WTC11 (cell line): ENCODE measurements at regions not wholly inside any gene's neighbourhood (a gene's known extent, or its start where the extent isn't known, plus 50 kb on each side); places are given as distances from the start of the nearest gene placed in this dataset.

Source experiments
- ATAC-seq: fragments of 200-7000 bp; cut with Tn5 transposase; 2 replicates; pipeline ENCODE4 v1.10.0; 2021; ENCODE audit warnings: mild to moderate bottlenecking, moderate library complexity
- CTCF ChIA-PET: fragments of 300-600 bp; sonication (Branson Sonifier 250); formaldehyde crosslinking; loops from one replicate; lab custom pipeline; 2021; ENCODE audit warnings: antibody characterized with exemption; lab: Charles Lee
- POLR2A ChIA-PET: fragments of 350-600 bp; sonication (Branson Sonifier 250); formaldehyde crosslinking; loops from one replicate; lab custom pipeline; 2021; ENCODE audit warnings: antibody characterized with exemption; lab: Charles Lee
- DNase-seq: peaks from one replicate; pipeline ENCODE4 v3.0.0; 2021; ENCODE audit warnings: low spot score
- H3K27ac Mint-ChIP-seq: 2 replicates; pipeline ENCODE4 v1.8.0; 2021; ENCODE audit warnings: mixed read lengths
- H3K27me3 Mint-ChIP-seq: 2 replicates; pipeline ENCODE4 v1.8.0; 2021; ENCODE audit warnings: low read depth, mild to moderate bottlenecking, moderate library complexity, mixed read lengths
- H3K36me3 Mint-ChIP-seq: 2 replicates; pipeline ENCODE4 v1.8.0; 2021; ENCODE audit warnings: mixed read lengths
- H3K4me1 Mint-ChIP-seq: 2 replicates; pipeline ENCODE4 v1.8.0; 2022; ENCODE audit warnings: mixed read lengths
- H3K4me3 Mint-ChIP-seq: 2 replicates; pipeline ENCODE4 v1.8.0; 2021; ENCODE audit warnings: mild to moderate bottlenecking, moderate library complexity, mixed read lengths
- H3K9me3 Mint-ChIP-seq: 2 replicates; pipeline ENCODE4 v1.8.0; 2021; ENCODE audit warnings: mixed read lengths
- CREM ChIP-seq: sonication (generic); formaldehyde crosslinking; IDR thresholded peaks from 2 replicates; pipeline ENCODE4 v1.8.1; 2022; ENCODE audit warnings: mild to moderate bottlenecking, missing genetic modification reagents, moderate library complexity
- ELF4 ChIP-seq: sonication (generic); formaldehyde crosslinking; IDR thresholded peaks from 2 replicates; pipeline ENCODE4 v1.8.1; 2022; ENCODE audit warnings: low read depth, mild to moderate bottlenecking, moderate library complexity, missing genetic modification reagents
- ERG ChIP-seq: fragments of 250-450 bp; sonication (Bioruptor Pico); IDR thresholded peaks from 2 replicates; pipeline ENCODE4 v1.8.0; 2021; ENCODE audit warnings: mild to moderate bottlenecking
- FOXJ3 ChIP-seq: sonication (generic); formaldehyde crosslinking; IDR thresholded peaks from 2 replicates; pipeline ENCODE4 v1.9.0; 2021; ENCODE audit warnings: missing genetic modification reagents, mild to moderate bottlenecking, borderline replicate concordance
- FOXK1 ChIP-seq: sonication (generic); formaldehyde crosslinking; IDR thresholded peaks from 2 replicates; pipeline ENCODE4 v1.8.0; 2022; ENCODE audit warnings: mild to moderate bottlenecking, moderate library complexity, missing genetic modification reagents
- GABPB1 ChIP-seq: sonication (generic); formaldehyde crosslinking; IDR thresholded peaks from 2 replicates; pipeline ENCODE4 v1.8.1; 2023; ENCODE audit warnings: mild to moderate bottlenecking, missing genetic modification reagents
- HMGXB4 ChIP-seq: sonication (generic); formaldehyde crosslinking; IDR thresholded peaks from 2 replicates; pipeline ENCODE4 v1.8.1; 2023; ENCODE audit warnings: mild to moderate bottlenecking, moderate library complexity, missing genetic modification reagents
- JUN ChIP-seq: sonication (generic); formaldehyde crosslinking; IDR thresholded peaks from 2 replicates; pipeline ENCODE4 v1.8.0; 2023; ENCODE audit warnings: mild to moderate bottlenecking, missing genetic modification reagents
- NFATC4 ChIP-seq: fragments of 250-450 bp; sonication (Bioruptor Pico); IDR thresholded peaks from 2 replicates; pipeline ENCODE4 v1.9.0; 2021; ENCODE audit warnings: mild to moderate bottlenecking
- NR3C1 ChIP-seq: sonication (generic); formaldehyde crosslinking; conservative IDR thresholded peaks from 2 replicates; pipeline ENCODE4 v1.8.1; 2023; ENCODE audit warnings: low read depth, mild to moderate bottlenecking, missing genetic modification reagents
- SOX15 ChIP-seq: fragments of 250-450 bp; sonication (Bioruptor Pico); IDR thresholded peaks from 2 replicates; pipeline ENCODE4 v1.9.0; 2021; ENCODE audit warnings: mild to moderate bottlenecking
- TCF7 ChIP-seq: sonication (generic); formaldehyde crosslinking; IDR thresholded peaks from 2 replicates; pipeline ENCODE4 v1.8.0; 2022; ENCODE audit warnings: mild to moderate bottlenecking, low read depth, missing genetic modification reagents, moderate library complexity
- TEAD1 ChIP-seq: sonication (generic); formaldehyde crosslinking; IDR thresholded peaks from 2 replicates; pipeline ENCODE4 v1.8.0; 2022; ENCODE audit warnings: mild to moderate bottlenecking, missing genetic modification reagents
- TEAD4 ChIP-seq: sonication (generic); formaldehyde crosslinking; IDR thresholded peaks from 2 replicates; pipeline ENCODE4 v1.8.0; 2022; ENCODE audit warnings: mild to moderate bottlenecking, missing genetic modification reagents
- TP53 ChIP-seq: sonication (generic); formaldehyde crosslinking; IDR thresholded peaks from 2 replicates; pipeline ENCODE4 v1.8.1; 2023; ENCODE audit warnings: mild to moderate bottlenecking, missing genetic modification reagents
- ZNF121 ChIP-seq: sonication (generic); formaldehyde crosslinking; IDR thresholded peaks from 2 replicates; pipeline ENCODE4 v1.8.0; 2023; ENCODE audit warnings: missing genetic modification reagents
- ZNF317 ChIP-seq: sonication (generic); formaldehyde crosslinking; IDR thresholded peaks from 2 replicates; pipeline ENCODE4 v1.8.1; 2023; ENCODE audit warnings: low read depth, mild to moderate bottlenecking, moderate library complexity, missing genetic modification reagents, borderline replicate concordance
- ZNF423 ChIP-seq: fragments of 250-450 bp; sonication (Bioruptor Pico); IDR thresholded peaks from 2 replicates; pipeline ENCODE4 v2.1.2; 2022; ENCODE audit warnings: mild to moderate bottlenecking, moderate library complexity
- TF ChIP-seq, protein P1 (sequence below): sonication (generic); formaldehyde crosslinking; IDR thresholded peaks from 2 replicates; pipeline ENCODE4 v1.8.1; 2022; ENCODE audit warnings: missing genetic modification reagents, borderline replicate concordance
- TF ChIP-seq, protein P2 (sequence below): sonication (generic); formaldehyde crosslinking; IDR thresholded peaks from 2 replicates; pipeline ENCODE4 v1.8.0; 2022; ENCODE audit warnings: mild to moderate bottlenecking, missing genetic modification reagents
- TF ChIP-seq, protein P3 (sequence below): fragments of 200-600 bp; IDR thresholded peaks from 2 replicates; pipeline ENCODE4 v1.8.0; 2022; ENCODE audit warnings: antibody characterized with exemption
- TF ChIP-seq, protein P4 (sequence below): sonication (generic); formaldehyde crosslinking; IDR thresholded peaks from 2 replicates; pipeline ENCODE4 v1.8.0; 2022; ENCODE audit warnings: mild to moderate bottlenecking, missing genetic modification reagents
- TF ChIP-seq, protein P5 (sequence below): fragments of 250-450 bp; sonication (Bioruptor Pico); IDR thresholded peaks from 2 replicates; pipeline ENCODE4 v1.9.0; 2021; ENCODE audit warnings: mild to moderate bottlenecking, borderline replicate concordance
- TF ChIP-seq, protein P6 (sequence below): sonication (generic); formaldehyde crosslinking; IDR thresholded peaks from 2 replicates; pipeline ENCODE4 v1.8.1; 2022; ENCODE audit warnings: low read depth, missing genetic modification reagents, borderline replicate concordance

- no peaks in the 10 kb centered on the region for H3K36me3 Mint-ChIP-seq
- H3K4me3 Mint-ChIP-seq: no peak overlapping the region
- H3K9me3 Mint-ChIP-seq: no peaks in the 10 kb centered on the region
- ATAC-seq (no peak), DNase-seq (no peak)
- ChIA-PET CTCF (no interaction called here), POLR2A (no interaction called here)
- H3K27ac Mint-ChIP-seq: no peak overlapping the region
- TF ChIP-seq TP53 (CRISPR knock-in tag) (no peak), ZNF317 (no peak), FOXK1 (no peak), CREM (CRISPR knock-in tag) (no peak), TEAD1 (no peak), ERG (no peak), TEAD4 (CRISPR knock-in tag) (no peak), ZNF423 (CRISPR knock-in tag) (no peak), HMGXB4 (CRISPR knock-in tag) (no peak), TCF7 (no peak), SOX15 (CRISPR knock-in tag) (no peak), NR3C1 (CRISPR knock-in tag) (no peak), ELF4 (CRISPR knock-in tag) (no peak), ZNF121 (CRISPR knock-in tag) (no peak)
- TF ChIP-seq, protein P1, sequence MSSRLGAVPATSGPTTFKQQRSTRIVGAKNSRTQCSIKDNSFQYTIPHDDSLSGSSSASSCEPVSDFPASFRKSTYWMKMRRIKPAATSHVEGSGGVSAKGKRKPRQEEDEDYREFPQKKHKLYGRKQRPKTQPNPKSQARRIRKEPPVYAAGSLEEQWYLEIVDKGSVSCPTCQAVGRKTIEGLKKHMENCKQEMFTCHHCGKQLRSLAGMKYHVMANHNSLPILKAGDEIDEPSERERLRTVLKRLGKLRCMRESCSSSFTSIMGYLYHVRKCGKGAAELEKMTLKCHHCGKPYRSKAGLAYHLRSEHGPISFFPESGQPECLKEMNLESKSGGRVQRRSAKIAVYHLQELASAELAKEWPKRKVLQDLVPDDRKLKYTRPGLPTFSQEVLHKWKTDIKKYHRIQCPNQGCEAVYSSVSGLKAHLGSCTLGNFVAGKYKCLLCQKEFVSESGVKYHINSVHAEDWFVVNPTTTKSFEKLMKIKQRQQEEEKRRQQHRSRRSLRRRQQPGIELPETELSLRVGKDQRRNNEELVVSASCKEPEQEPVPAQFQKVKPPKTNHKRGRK (CRISPR knock-in tag): no peak
- TF ChIP-seq, protein P2, sequence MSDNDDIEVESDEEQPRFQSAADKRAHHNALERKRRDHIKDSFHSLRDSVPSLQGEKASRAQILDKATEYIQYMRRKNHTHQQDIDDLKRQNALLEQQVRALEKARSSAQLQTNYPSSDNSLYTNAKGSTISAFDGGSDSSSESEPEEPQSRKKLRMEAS (CRISPR knock-in tag): no peak
- TF ChIP-seq, protein P3, sequence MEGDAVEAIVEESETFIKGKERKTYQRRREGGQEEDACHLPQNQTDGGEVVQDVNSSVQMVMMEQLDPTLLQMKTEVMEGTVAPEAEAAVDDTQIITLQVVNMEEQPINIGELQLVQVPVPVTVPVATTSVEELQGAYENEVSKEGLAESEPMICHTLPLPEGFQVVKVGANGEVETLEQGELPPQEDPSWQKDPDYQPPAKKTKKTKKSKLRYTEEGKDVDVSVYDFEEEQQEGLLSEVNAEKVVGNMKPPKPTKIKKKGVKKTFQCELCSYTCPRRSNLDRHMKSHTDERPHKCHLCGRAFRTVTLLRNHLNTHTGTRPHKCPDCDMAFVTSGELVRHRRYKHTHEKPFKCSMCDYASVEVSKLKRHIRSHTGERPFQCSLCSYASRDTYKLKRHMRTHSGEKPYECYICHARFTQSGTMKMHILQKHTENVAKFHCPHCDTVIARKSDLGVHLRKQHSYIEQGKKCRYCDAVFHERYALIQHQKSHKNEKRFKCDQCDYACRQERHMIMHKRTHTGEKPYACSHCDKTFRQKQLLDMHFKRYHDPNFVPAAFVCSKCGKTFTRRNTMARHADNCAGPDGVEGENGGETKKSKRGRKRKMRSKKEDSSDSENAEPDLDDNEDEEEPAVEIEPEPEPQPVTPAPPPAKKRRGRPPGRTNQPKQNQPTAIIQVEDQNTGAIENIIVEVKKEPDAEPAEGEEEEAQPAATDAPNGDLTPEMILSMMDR: no peak
- TF ChIP-seq, protein P4, sequence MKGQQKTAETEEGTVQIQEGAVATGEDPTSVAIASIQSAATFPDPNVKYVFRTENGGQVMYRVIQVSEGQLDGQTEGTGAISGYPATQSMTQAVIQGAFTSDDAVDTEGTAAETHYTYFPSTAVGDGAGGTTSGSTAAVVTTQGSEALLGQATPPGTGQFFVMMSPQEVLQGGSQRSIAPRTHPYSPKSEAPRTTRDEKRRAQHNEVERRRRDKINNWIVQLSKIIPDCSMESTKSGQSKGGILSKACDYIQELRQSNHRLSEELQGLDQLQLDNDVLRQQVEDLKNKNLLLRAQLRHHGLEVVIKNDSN (CRISPR knock-in tag): no peak
- H3K4me1 Mint-ChIP-seq: peaks cover 53% of the 10 kb centered on the region
- H3K27me3 Mint-ChIP-seq: no peaks in the 10 kb centered on the region
Observed at GRCh38 chr4:30836231-30836630, 116.1 kb downstream of the PCDH7 start.

- H3K4me1 Mint-ChIP-seq: peaks cover 55% of the 10 kb centered on the region
- ChIA-PET CTCF (no interaction called here), POLR2A (no interaction called here)
- H3K27ac Mint-ChIP-seq: no peak overlapping the region
- DNase-seq (no peak), ATAC-seq (peak; percentile 78)
- no peaks in the 10 kb centered on the region for H3K36me3 Mint-ChIP-seq
- no peaks in the 10 kb centered on the region for H3K27me3 Mint-ChIP-seq
- H3K4me3 Mint-ChIP-seq: peak overlapping the region; percentile 3; the same call in 1 of the 2 replicates
- no peaks in the 10 kb centered on the region for H3K9me3 Mint-ChIP-seq
- TF ChIP-seq, protein P5, sequence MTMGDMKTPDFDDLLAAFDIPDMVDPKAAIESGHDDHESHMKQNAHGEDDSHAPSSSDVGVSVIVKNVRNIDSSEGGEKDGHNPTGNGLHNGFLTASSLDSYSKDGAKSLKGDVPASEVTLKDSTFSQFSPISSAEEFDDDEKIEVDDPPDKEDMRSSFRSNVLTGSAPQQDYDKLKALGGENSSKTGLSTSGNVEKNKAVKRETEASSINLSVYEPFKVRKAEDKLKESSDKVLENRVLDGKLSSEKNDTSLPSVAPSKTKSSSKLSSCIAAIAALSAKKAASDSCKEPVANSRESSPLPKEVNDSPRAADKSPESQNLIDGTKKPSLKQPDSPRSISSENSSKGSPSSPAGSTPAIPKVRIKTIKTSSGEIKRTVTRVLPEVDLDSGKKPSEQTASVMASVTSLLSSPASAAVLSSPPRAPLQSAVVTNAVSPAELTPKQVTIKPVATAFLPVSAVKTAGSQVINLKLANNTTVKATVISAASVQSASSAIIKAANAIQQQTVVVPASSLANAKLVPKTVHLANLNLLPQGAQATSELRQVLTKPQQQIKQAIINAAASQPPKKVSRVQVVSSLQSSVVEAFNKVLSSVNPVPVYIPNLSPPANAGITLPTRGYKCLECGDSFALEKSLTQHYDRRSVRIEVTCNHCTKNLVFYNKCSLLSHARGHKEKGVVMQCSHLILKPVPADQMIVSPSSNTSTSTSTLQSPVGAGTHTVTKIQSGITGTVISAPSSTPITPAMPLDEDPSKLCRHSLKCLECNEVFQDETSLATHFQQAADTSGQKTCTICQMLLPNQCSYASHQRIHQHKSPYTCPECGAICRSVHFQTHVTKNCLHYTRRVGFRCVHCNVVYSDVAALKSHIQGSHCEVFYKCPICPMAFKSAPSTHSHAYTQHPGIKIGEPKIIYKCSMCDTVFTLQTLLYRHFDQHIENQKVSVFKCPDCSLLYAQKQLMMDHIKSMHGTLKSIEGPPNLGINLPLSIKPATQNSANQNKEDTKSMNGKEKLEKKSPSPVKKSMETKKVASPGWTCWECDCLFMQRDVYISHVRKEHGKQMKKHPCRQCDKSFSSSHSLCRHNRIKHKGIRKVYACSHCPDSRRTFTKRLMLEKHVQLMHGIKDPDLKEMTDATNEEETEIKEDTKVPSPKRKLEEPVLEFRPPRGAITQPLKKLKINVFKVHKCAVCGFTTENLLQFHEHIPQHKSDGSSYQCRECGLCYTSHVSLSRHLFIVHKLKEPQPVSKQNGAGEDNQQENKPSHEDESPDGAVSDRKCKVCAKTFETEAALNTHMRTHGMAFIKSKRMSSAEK: no peak
- no peak for TF ChIP-seq JUN (CRISPR knock-in tag)
- no peak for TF ChIP-seq NFATC4 (CRISPR knock-in tag)
- TF ChIP-seq, protein P6, sequence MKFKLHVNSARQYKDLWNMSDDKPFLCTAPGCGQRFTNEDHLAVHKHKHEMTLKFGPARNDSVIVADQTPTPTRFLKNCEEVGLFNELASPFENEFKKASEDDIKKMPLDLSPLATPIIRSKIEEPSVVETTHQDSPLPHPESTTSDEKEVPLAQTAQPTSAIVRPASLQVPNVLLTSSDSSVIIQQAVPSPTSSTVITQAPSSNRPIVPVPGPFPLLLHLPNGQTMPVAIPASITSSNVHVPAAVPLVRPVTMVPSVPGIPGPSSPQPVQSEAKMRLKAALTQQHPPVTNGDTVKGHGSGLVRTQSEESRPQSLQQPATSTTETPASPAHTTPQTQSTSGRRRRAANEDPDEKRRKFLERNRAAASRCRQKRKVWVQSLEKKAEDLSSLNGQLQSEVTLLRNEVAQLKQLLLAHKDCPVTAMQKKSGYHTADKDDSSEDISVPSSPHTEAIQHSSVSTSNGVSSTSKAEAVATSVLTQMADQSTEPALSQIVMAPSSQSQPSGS: no peak
- no peak for TF ChIP-seq FOXJ3 (CRISPR knock-in tag)
- TF ChIP-seq GABPB1: no peak
- TF ChIP-seq CREM (CRISPR knock-in tag): no peak
Observed at GRCh38 chr4:30837131-30837539, 117.0 kb downstream of the PCDH7 start.
